Fibroblast of lung (primary cell): ENCODE measurements at regions not wholly inside any gene's neighbourhood (a gene's known extent, or its start where the extent isn't known, plus 50 kb on each side); places are given as distances from the start of the nearest gene placed in this dataset.

Experiments
- DNase-seq, 2 donors: peaks; one replicate each; pipeline versions ENCODE4 v3.0.0 to v3.0.0-alpha.2; 2010; ENCODE audit warnings: low read depth in 2 of 2
- H2AFZ ChIP-seq: 2 replicates; pipeline ENCODE4 v1.5.1; 2012; ENCODE audit warnings: low read length, control low read depth, inconsistent platforms
- H3K27ac ChIP-seq: 2 replicates; pipeline ENCODE4 v1.5.1; 2011; ENCODE audit warnings: low read length, control low read depth; ENCODE audit not compliant: insufficient read depth
- H3K27me3 ChIP-seq: 2 replicates; pipeline ENCODE4 v1.5.1; 2011; ENCODE audit warnings: mild to moderate bottlenecking, low read length; ENCODE audit not compliant: control insufficient read depth, insufficient read depth
- H3K36me3 ChIP-seq: 2 replicates; pipeline ENCODE4 v1.5.1; 2011; ENCODE audit warnings: low read length; ENCODE audit not compliant: control insufficient read depth, insufficient read depth
- H3K4me1 ChIP-seq: 2 replicates; pipeline ENCODE4 v1.5.1; 2011; ENCODE audit warnings: low read length; ENCODE audit not compliant: control insufficient read depth, insufficient read depth; ENCODE audit errors: extremely low read depth
- H3K4me2 ChIP-seq: 2 replicates; pipeline ENCODE4 v1.5.1; 2011; ENCODE audit warnings: low read length, control low read depth; ENCODE audit not compliant: insufficient read depth; ENCODE audit errors: extremely low read depth
- H3K4me3 ChIP-seq, 4 experiments: fragments of 200-600 bp in 1 of 4; sonication (generic) in 1 of 4; replicated peaks in 1 of 4; 2 replicates each; pipeline ENCODE4 v1.5.1; 2011 to 2016; ENCODE audit warnings: low read length in 4 of 4, low read depth in 3 of 4, mild to moderate bottlenecking in 3 of 4, control low read depth in 2 of 4, inconsistent platforms in 1 of 4, mixed read lengths in 1 of 4; ENCODE audit not compliant: insufficient read depth in 1 of 4; ENCODE audit errors: control extremely low read depth in 1 of 4
- H3K79me2 ChIP-seq: 2 replicates; pipeline ENCODE4 v1.5.1; 2012; ENCODE audit warnings: mild to moderate bottlenecking, low read length, inconsistent platforms; ENCODE audit not compliant: control insufficient read depth, insufficient read depth
- H3K9ac ChIP-seq: 2 replicates; pipeline ENCODE4 v1.5.1; 2011; ENCODE audit warnings: mild to moderate bottlenecking, low read length, control low read depth; ENCODE audit not compliant: insufficient read depth
- H3K9me3 ChIP-seq: 2 replicates; pipeline ENCODE4 v1.5.1; 2012; ENCODE audit warnings: low read depth, low read length; ENCODE audit not compliant: control insufficient read depth, insufficient read depth
- H4K20me1 ChIP-seq: 2 replicates; pipeline ENCODE4 v1.5.1; 2011; ENCODE audit warnings: low read length; ENCODE audit not compliant: control insufficient read depth, insufficient read depth; ENCODE audit errors: extremely low read depth
- CTCF ChIP-seq, 2 donors: IDR thresholded peaks in 1 of 2; conservative IDR thresholded peaks in 1 of 2; 1 replicate in 1 of 2; 2 replicates in 1 of 2; pipeline ENCODE4 v1.5.1; 2011 to 2012; ENCODE audit warnings: low read length in 2 of 2, control low read depth in 1 of 2, inconsistent platforms in 1 of 2, low read depth in 1 of 2, mild to moderate bottlenecking in 1 of 2
- EZH2 ChIP-seq: IDR thresholded peaks from 2 replicates; pipeline ENCODE4 v1.5.1; 2012; ENCODE audit warnings: low read length, control low read depth, mild to moderate bottlenecking; ENCODE audit errors: missing control alignments

GRCh38 chr9:15361737-15362136 is 54.7 kb upstream of the TTC39B start:
- Histone ChIP-seq H3K27ac (no peak overlapping the region), H2AFZ (no peak overlapping the region), H3K36me3 (no peaks in the 10 kb centered on the region), H4K20me1 (no peaks in the 10 kb centered on the region), H3K4me3 (no peak overlapping the region), H3K4me1 (no peaks in the 10 kb centered on the region), H3K79me2 (no peaks in the 10 kb centered on the region), H3K9ac (no peak overlapping the region), H3K27me3 (no peaks in the 10 kb centered on the region), H3K9me3 (no peaks in the 10 kb centered on the region), H3K4me2 (no peak overlapping the region)
- TF ChIP-seq CTCF (conservative IDR thresholded peaks at IDR 0.05 in 1 of 2, IDR thresholded peaks at IDR 0.05 in 1 of 2; ENCODE audit: low read depth in 1 of 2, low read length in 2 of 2) (no peak), EZH2 (no peak)
- no peak for DNase-seq

GRCh38 chr9:15357050-15357653 is 50.1 kb upstream of the TTC39B start:
- no peak for DNase-seq
- Histone ChIP-seq H3K79me2 (no peaks in the 10 kb centered on the region), H3K9ac (no peak overlapping the region), H3K4me3 (no peak overlapping the region), H3K36me3 (no peaks in the 10 kb centered on the region), H3K27me3 (no peaks in the 10 kb centered on the region), H3K4me1 (no peaks in the 10 kb centered on the region), H4K20me1 (no peaks in the 10 kb centered on the region), H3K9me3 (no peaks in the 10 kb centered on the region), H3K27ac (no peak overlapping the region), H2AFZ (no peak overlapping the region), H3K4me2 (no peak overlapping the region)
- TF ChIP-seq CTCF (conservative IDR thresholded peaks at IDR 0.05 in 1 of 2, IDR thresholded peaks at IDR 0.05 in 1 of 2; ENCODE audit: low read depth in 1 of 2, low read length in 2 of 2) (no peak), EZH2 (no peak)
